GM19397 (cell line): ENCODE measurements at regions not wholly inside any gene's neighbourhood (a gene's known extent, or its start where the extent isn't known, plus 50 kb on each side); places are given as distances from the start of the nearest gene placed in this dataset.

Experiments used
- ATAC-seq: cut with Tn5 transposase; IDR thresholded peaks from one replicate; pipeline ENCODE4 v1.9.1; 2021; ENCODE audit warnings: mild to moderate bottlenecking, moderate library complexity; ENCODE audit not compliant: unreplicated experiment

- no peak for ATAC-seq
These were observed 385.2 kb upstream of the POU3F1 start for GRCh38 chr1:38431535-38432376.

GRCh38 chr1:38430949-38431348 is 384.4 kb upstream of the POU3F1 start:
- ATAC-seq = no peak

- ATAC-seq = no peak
These were observed 378.1 kb upstream of the POU3F1 start for GRCh38 chr1:38424677-38425076.

- no peak for ATAC-seq
These were observed 374.1 kb upstream of the POU3F1 start for GRCh38 chr1:38420666-38421065.

- no peak for ATAC-seq
These were observed 371.8 kb upstream of the POU3F1 start for GRCh38 chr1:38418195-38419030.

GRCh38 chr1:38403667-38404066 is 357.1 kb upstream of the POU3F1 start:
- no peak for ATAC-seq

- ATAC-seq = no peak
These were observed 355.7 kb upstream of the POU3F1 start for GRCh38 chr1:38402230-38402815.

- ATAC-seq = no peak
These were observed 350.0 kb upstream of the POU3F1 start for GRCh38 chr1:38396606-38397005.

GRCh38 chr1:38394303-38394702 is 347.7 kb upstream of the POU3F1 start:
- no peak for ATAC-seq

GRCh38 chr1:38392861-38393260 is 346.3 kb upstream of the POU3F1 start:
- no peak for ATAC-seq

GRCh38 chr1:38381256-38381655 is 334.7 kb upstream of the POU3F1 start:
- no peak for ATAC-seq

GRCh38 chr1:38376577-38376976 is 330.0 kb upstream of the POU3F1 start:
- no peak for ATAC-seq

- ATAC-seq = no peak
These were observed 328.4 kb upstream of the POU3F1 start for GRCh38 chr1:38375035-38375434.

GRCh38 chr1:38371505-38371844 is 324.9 kb upstream of the POU3F1 start:
- ATAC-seq = no peak

GRCh38 chr1:38370716-38371504 is 324.3 kb upstream of the POU3F1 start:
- no peak for ATAC-seq

GRCh38 chr1:38365242-38365641 is 318.6 kb upstream of the POU3F1 start:
- ATAC-seq = no peak

GRCh38 chr1:38361566-38361965 is 315.0 kb upstream of the POU3F1 start:
- ATAC-seq = no peak

GRCh38 chr1:38360807-38361206 is 314.2 kb upstream of the POU3F1 start:
- no peak for ATAC-seq

GRCh38 chr1:38353956-38354355 is 307.4 kb upstream of the POU3F1 start:
- no peak for ATAC-seq

GRCh38 chr1:38352869-38353268 is 306.3 kb upstream of the POU3F1 start:
- ATAC-seq = no peak
